ENCODE measurements at regions not wholly inside any gene's neighbourhood (a gene's known extent, or its start where the extent isn't known, plus 50 kb on each side); places are given as distances from the start of the nearest gene placed in this dataset.

GRCh38 chr7:10036693-10037092, 937.0 kb upstream of the PHF14 start:
- no peak for ATAC-seq

- no peak for ATAC-seq
These were observed 935.3 kb upstream of the PHF14 start for GRCh38 chr7:10038351-10038750.

GRCh38 chr7:10040674-10041073, 933.0 kb upstream of the PHF14 start:
- ATAC-seq: no peak

- ATAC-seq: no peak
These were observed 902.8 kb upstream of the PHF14 start for GRCh38 chr7:10070899-10071298.

- ATAC-seq: no peak
These were observed 897.8 kb upstream of the PHF14 start for GRCh38 chr7:10075866-10076265.

GRCh38 chr7:10076660-10077300, 896.9 kb upstream of the PHF14 start:
- no peak for ATAC-seq

- no peak for ATAC-seq
These were observed 894.1 kb upstream of the PHF14 start for GRCh38 chr7:10079572-10079971.

GRCh38 chr7:10082896-10083295, 890.8 kb upstream of the PHF14 start:
- no peak for ATAC-seq

GRCh38 chr7:10083766-10084165, 889.9 kb upstream of the PHF14 start:
- no peak for ATAC-seq

- no peak for ATAC-seq
These were observed 888.4 kb upstream of the PHF14 start for GRCh38 chr7:10085231-10085630.

GRCh38 chr7:10100572-10100971, 873.1 kb upstream of the PHF14 start:
- no peak for ATAC-seq

GRCh38 chr7:10101351-10101750, 872.3 kb upstream of the PHF14 start:
- ATAC-seq: no peak

- ATAC-seq: no peak
These were observed 869.4 kb upstream of the PHF14 start for GRCh38 chr7:10104292-10104691.

GRCh38 chr7:10106609-10107008, 867.1 kb upstream of the PHF14 start:
- ATAC-seq: no peak

- ATAC-seq: no peak
These were observed 857.2 kb upstream of the PHF14 start for GRCh38 chr7:10116511-10116910.

GRCh38 chr7:10117815-10118214, 855.9 kb upstream of the PHF14 start:
- no peak for ATAC-seq

- no peak for ATAC-seq
These were observed 852.7 kb upstream of the PHF14 start for GRCh38 chr7:10120936-10121335.

GRCh38 chr7:10121631-10122030, 852.0 kb upstream of the PHF14 start:
- no peak for ATAC-seq

- ATAC-seq: no peak
These were observed 851.0 kb upstream of the PHF14 start for GRCh38 chr7:10122551-10123100.

- no peak for ATAC-seq
These were observed 844.9 kb upstream of the PHF14 start for GRCh38 chr7:10128748-10129147.

- ATAC-seq: no peak
These were observed 835.4 kb upstream of the PHF14 start for GRCh38 chr7:10138087-10138854.

- no peak for ATAC-seq
These were observed 827.4 kb upstream of the PHF14 start for GRCh38 chr7:10146271-10146670.

GRCh38 chr7:10156972-10157371, 816.7 kb upstream of the PHF14 start:
- ATAC-seq: no peak

- ATAC-seq: no peak
These were observed 791.7 kb upstream of the PHF14 start for GRCh38 chr7:10181996-10182395.
